Esophagus (tissue), 2 donors: ENCODE measurements at regions not wholly inside any gene's neighbourhood (a gene's known extent, or its start where the extent isn't known, plus 50 kb on each side); places are given as distances from the start of the nearest gene placed in this dataset.

Experiments used
- H3K27ac ChIP-seq, 2 donors: one replicate each; pipeline ENCODE4 v1.5.1; 2013; ENCODE audit warnings: low read depth in 2 of 2, mild to moderate bottlenecking in 2 of 2, inconsistent platforms in 1 of 2, low read length in 1 of 2, moderate library complexity in 1 of 2
- H3K27me3 ChIP-seq, 2 donors: one replicate each; pipeline ENCODE4 v1.6.1; 2013; ENCODE audit warnings: low read length in 2 of 2, control low read depth in 1 of 2, mild to moderate bottlenecking in 1 of 2; ENCODE audit not compliant: insufficient read depth in 2 of 2, control insufficient read depth in 1 of 2
- H3K36me3 ChIP-seq, 2 donors: one replicate each; pipeline ENCODE4 v1.6.1; 2013; ENCODE audit warnings: low read length in 1 of 2; ENCODE audit not compliant: control insufficient read depth in 2 of 2, insufficient read depth in 2 of 2
- H3K4me1 ChIP-seq, 2 donors: one replicate each; pipeline ENCODE4 v1.6.1; 2013; ENCODE audit warnings: low read length in 1 of 2; ENCODE audit not compliant: control insufficient read depth in 2 of 2, insufficient read depth in 2 of 2
- H3K4me3 ChIP-seq, 2 donors: one replicate each; pipeline ENCODE4 v1.5.1; 2013; ENCODE audit warnings: low read length in 2 of 2, mild to moderate bottlenecking in 2 of 2, low read depth in 1 of 2, moderate library complexity in 1 of 2
- H3K9me3 ChIP-seq, 2 donors: one replicate each; pipeline ENCODE4 v1.6.1; 2013; ENCODE audit warnings: mild to moderate bottlenecking in 2 of 2, low read depth in 1 of 2, low read length in 1 of 2, moderate library complexity in 1 of 2; ENCODE audit not compliant: control insufficient read depth in 2 of 2, insufficient read depth in 1 of 2
- WGBS, 2 donors: extraction: QIAGEN DNeasy Blood & Tissue Kit; methylation state at CpG; one replicate each; pipeline ENCODE4 v1.1.7; 2013; 5-methylcytosine and 5-hydroxymethylcytosine counted together
- donor health status: healthy with polysubstance abuse.
- donor health status: Bipolar disorder and iron deficiency.

DNA sequence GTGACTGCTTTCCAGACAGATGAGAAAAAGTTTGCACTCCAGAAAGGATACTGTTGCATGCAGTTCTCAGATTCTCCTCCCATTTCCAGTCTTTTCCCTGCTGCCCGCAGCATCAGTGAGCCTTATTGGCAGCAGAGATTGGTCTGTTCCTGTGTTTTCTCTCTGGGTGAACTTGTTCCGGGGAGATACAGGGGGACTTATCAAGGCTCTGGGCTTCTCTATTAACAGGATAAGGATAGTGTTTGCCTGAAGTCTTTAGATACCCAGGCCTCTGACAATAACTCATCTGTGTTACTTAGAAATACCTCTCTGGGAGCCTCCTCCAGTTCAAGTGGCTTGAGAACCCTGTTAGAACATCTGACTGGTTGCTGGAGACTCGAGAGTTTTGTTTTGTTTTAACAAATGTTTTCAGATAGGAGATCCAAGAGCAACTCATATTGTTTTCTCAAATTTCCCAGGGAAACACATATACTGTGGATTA, 154.7 kb downstream of the BLID start:
- H3K4me1 ChIP-seq = no peaks in the 10 kb centered on the region
- H3K27me3 ChIP-seq = no peaks in the 10 kb centered on the region
- 54 to 62% methylated on average over 3 of the region's 3 CpGs for WGBS, 2 donors
- H3K9me3 ChIP-seq = no peaks in the 10 kb centered on the region
- no peaks in the 10 kb centered on the region for H3K36me3 ChIP-seq
- no peak overlapping the region for H3K27ac ChIP-seq
- no peak overlapping the region for H3K4me3 ChIP-seq

DNA sequence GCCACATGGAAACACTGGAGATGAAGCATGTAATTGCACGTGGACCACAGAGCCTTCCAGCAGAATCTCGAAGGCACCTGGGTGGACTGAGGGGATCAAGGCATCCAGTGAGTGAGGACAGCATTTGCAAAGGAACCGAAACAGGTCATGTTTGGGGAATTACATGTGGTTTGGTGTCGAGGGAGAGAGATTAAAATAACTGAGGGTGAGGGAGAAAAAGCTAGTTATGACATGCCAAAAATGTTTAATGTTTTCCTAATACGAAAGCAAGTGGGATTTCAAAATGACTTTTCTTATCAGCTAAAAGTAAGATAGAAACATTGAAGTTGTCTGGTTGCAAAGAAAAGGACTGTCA, 157.1 kb downstream of the BLID start:
- 30 to 36% methylated on average over 5 of the region's 5 CpGs for WGBS, 2 donors
- no peak overlapping the region for H3K4me3 ChIP-seq
- H3K27me3 ChIP-seq = peaks cover 0 to 2% of the 10 kb centered on the region in 2 donors
- no peak overlapping the region for H3K27ac ChIP-seq
- no peaks in the 10 kb centered on the region for H3K9me3 ChIP-seq
- H3K4me1 ChIP-seq = no peaks in the 10 kb centered on the region
- no peaks in the 10 kb centered on the region for H3K36me3 ChIP-seq

DNA sequence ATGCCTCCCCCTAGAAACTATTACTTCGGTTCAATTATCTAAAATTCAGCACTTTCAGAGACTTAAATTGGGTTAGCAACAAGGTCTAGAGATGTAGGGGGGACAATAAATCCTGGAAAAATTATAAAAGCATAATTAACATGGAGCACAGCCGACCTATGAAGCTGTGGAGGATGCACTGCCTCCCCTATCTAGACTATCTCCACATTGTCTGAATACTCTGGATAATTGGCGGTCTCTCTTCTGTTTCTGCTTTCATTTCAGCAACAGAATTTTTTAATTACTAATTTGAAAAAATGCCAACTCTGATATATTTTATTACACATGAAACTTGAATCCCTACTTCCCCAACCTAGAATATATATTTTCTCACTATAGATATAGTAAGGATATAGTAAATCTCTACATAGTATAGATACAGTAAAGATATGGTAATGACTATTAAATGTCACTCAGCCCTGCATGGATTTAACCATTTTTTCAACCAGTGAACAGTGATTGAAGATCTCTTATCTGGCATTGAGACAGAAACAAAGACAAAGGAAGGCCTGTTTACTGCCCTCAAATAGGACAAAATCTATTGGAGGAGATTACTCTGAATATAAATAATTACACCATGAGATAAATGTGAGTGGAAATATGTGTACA, 157.6 kb downstream of the BLID start:
- Histone ChIP-seq H3K27ac (no peak overlapping the region), H3K36me3 (no peaks in the 10 kb centered on the region), H3K27me3 (peaks cover 0 to 3% of the 10 kb centered on the region in 2 donors), H3K9me3 (no peaks in the 10 kb centered on the region), H3K4me3 (no peak overlapping the region), H3K4me1 (no peaks in the 10 kb centered on the region)
- WGBS, 2 donors = 87 to 88% methylated on average over 3 of the region's 3 CpGs

DNA sequence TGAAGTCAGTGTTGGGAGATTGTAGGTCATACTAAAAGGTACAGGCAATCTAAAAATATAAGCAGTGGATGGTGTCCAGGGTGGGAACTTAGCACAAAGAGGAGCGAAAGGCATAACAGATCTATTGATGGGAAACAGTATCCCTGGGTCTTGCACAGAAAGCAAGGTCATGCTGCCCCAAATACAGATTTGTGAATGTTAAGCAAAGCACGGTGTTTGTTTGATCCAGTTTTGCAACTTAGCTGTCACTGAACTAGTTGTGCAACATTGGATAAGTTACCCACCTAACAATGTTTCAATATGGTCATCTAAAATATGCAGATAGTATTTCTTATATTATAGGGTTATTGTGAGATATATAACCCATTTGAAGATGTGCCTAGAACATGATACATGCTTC, 162.9 kb downstream of the BLID start:
- Histone ChIP-seq H3K27ac (no peak overlapping the region), H3K4me1 (no peaks in the 10 kb centered on the region), H3K27me3 (peaks cover 0 to 3% of the 10 kb centered on the region in 2 donors), H3K36me3 (no peaks in the 10 kb centered on the region), H3K4me3 (no peak overlapping the region), H3K9me3 (no peaks in the 10 kb centered on the region)
- WGBS, 2 donors = 82 to 89% methylated on average over 2 of the region's 2 CpGs

DNA sequence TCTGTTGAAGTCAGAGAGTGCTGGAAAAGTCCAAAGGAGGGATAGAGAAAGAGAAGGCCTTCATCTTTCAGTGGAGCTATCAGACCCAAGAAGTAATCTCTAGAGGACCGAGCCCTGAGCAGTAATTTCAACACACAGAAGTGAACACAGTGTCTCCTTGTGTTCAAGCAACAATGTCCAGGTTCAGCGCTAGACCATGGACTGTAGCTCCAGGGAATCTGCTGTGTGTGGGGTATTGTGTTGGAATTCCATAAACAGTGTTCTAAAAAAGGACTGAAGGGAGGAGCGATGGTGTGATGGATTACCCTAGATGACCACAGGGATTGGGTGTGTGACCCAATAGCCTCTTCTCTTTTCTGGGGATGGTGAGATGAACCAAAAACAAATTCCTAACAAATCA, 165.9 kb downstream of the BLID start:
- Histone ChIP-seq H3K27ac (no peak overlapping the region), H3K36me3 (no peaks in the 10 kb centered on the region), H3K9me3 (no peaks in the 10 kb centered on the region), H3K27me3 (peaks cover 0 to 3% of the 10 kb centered on the region in 2 donors), H3K4me3 (no peak overlapping the region), H3K4me1 (no peaks in the 10 kb centered on the region)
- WGBS, 2 donors = 89 to 90% methylated on average over 3 of the region's 3 CpGs

DNA sequence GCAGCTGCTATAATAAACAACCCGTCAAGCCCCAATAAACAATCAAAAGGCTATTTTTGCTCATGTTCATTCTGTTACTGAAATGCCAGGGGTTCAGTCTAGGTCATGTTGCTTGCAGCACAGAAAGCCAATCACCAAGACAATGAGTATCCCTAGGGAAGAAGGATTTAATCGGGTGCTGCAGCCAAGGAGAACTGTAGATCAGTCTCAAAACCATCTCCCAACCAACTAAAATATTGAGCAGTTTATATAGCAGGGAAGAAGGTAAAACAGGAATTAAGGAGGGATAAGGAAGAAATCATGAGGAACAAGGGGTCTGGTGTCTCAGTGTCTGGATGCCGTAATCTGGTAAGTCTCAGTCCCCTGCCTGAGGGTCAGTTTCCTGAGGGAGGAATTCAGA, 169.5 kb downstream of the BLID start:
- Histone ChIP-seq H3K4me1 (no peaks in the 10 kb centered on the region), H3K27ac (no peak overlapping the region), H3K27me3 (no peaks in the 10 kb centered on the region), H3K36me3 (no peaks in the 10 kb centered on the region), H3K9me3 (no peaks in the 10 kb centered on the region), H3K4me3 (no peak overlapping the region)
- WGBS, 2 donors = 85 to 88% methylated on average over 3 of the region's 3 CpGs

DNA sequence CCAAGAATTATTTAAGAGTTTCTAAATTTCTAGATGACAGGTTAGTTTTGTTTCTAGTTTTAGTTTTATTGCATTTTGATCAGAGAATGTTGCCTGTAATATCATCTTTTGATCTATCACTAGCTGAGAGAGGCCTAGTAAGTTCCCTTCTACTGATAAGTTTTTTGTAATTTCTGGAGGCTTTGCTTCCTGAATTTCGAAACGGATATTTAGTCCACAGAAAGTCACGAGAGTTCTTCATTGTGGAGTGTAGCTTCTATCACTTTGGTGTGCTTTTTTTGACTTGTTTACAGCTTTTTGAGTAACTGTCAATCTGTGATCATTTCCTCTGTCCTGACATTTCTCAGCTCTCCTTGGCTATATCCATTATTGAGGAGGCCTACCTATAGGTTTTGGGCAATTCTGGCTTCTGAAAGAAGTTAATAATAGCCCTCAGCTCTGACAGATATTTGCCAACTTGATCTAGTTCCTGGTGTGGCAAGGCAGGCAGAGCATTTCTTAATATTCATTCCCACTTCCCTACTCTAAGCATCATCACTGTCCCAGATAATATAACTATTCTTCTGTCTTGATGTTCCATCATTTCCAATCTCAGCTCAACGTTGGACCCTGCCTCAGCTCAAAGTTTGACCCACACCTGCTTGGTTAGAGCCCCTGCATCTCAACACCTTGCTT, 171.3 kb downstream of the BLID start:
- no peaks in the 10 kb centered on the region for H3K36me3 ChIP-seq
- H3K9me3 ChIP-seq = no peaks in the 10 kb centered on the region
- H3K27me3 ChIP-seq = no peaks in the 10 kb centered on the region
- no peak overlapping the region for H3K4me3 ChIP-seq
- WGBS, 2 donors = 41 to 44% methylated on average over 4 of the region's 4 CpGs
- H3K4me1 ChIP-seq = no peaks in the 10 kb centered on the region
- no peak overlapping the region for H3K27ac ChIP-seq

DNA sequence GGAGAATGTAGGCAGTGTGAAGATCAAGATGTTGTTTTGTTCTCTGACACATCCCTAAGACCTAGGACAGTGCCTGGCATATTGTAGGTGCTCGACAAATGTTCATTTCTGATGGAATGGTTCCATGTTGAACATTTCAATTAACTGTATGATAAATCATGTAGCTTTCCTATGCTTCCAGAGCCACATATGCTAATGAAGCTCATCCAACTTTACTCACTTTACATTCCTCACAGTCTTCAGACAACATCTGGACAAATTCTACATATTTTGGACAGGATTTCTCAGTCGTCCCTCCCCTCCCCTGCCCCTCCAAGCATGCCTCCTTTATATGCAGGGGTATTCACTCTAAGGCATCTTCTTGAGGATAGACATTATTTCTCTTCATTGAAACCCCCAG, 177.9 kb downstream of the BLID start:
- Histone ChIP-seq H3K4me3 (no peak overlapping the region), H3K27ac (no peak overlapping the region), H3K36me3 (no peaks in the 10 kb centered on the region), H3K27me3 (no peaks in the 10 kb centered on the region), H3K9me3 (no peaks in the 10 kb centered on the region), H3K4me1 (no peaks in the 10 kb centered on the region)
- 64 to 68% methylated on average over 2 of the region's 2 CpGs for WGBS, 2 donors

DNA sequence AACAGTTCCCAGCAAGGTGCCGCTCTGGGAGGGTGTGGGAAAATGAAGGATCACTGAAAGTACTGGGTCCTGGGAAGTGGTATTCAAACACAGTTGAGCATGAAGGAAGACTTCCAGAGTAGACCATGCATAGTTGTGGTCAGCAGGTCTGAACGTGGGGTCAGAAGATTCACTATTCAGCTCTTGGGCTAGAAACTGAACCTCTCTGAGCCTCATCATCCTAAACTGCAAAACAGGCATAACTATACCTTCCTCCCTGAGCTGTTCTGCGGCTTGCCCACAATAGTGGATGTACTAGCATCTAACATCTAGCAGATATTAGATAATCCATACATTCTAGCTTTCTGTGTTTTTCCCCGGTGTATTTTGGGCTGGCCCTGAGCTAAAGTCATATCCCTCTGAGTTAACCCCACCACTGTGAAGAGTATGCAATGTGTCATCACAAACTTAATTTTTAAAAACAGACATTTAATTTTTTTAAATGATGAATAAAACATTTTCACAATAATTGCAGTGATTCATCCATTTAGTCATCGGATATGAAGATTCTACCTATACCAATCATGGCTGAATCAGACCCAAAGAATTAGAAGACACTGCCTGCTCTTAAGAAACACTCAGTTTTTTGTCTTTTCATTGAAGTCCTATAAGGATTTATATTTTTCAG, 179.1 kb downstream of the BLID start:
- Histone ChIP-seq H3K9me3 (no peaks in the 10 kb centered on the region), H3K36me3 (no peaks in the 10 kb centered on the region), H3K4me1 (no peaks in the 10 kb centered on the region), H3K27ac (no peak overlapping the region), H3K27me3 (no peaks in the 10 kb centered on the region), H3K4me3 (no peak overlapping the region)
- WGBS, 2 donors = 64 to 68% methylated on average over 5 of the region's 5 CpGs
